ENCODE measurements at regions not wholly inside any gene's neighbourhood (a gene's known extent, or its start where the extent isn't known, plus 50 kb on each side); places are given as distances from the start of the nearest gene placed in this dataset.

DNA sequence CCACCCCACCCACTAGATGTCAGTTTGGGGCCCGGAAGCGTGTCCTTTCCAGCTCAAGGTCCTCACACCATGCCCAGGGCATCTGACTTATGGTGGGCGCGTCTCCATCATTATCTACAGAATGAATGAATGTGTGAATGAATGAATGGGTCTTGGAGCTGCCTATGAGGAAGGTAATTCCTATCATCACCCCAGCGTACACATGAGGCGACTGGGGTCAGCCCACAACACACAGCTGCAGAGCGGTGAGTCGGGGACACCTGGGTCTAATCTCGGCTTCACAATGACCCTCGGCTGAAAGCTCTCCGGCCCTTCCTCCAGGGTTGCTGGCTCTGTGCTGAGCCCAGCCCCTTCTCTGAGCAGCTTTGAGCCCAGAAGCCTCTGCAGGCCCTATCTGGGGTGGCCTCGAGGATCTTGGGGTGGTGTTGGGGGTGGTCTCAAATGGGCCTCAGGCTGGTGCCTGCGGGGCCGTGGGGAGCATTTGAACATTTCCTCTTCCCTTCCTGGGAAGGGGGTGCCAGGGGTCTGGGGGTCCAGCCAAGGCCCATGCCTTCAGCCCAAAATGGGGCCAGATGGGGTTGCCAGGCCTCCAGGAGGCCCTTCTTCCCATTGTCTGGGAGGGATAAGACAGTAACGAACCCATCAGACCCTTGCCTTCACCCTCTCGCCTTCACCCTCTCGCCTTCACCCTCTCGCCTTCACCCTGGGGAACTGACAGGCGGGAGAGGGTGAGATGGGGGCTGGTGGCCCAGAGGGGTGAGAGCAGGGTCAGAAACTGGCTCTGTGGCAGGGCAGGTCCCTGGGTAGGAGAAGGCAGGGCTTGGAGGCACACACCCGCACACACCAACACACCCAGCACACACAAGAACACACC lies 82.4 kb downstream of the MYEOV start:
- H3K79me1 ChIP-seq (ENCODE audit: low read depth, low read length) = no peaks in the 10 kb centered on the region
- H2AFZ ChIP-seq (ENCODE audit: low read length) = no peak overlapping the region
- no peak overlapping the region for H3K27ac ChIP-seq (replicated peaks; ENCODE audit: low read length)
- H2BK12ac ChIP-seq (ENCODE audit: low read length) = peak overlapping the region; percentile 96
- H3K27me3 ChIP-seq (ENCODE audit: control insufficient read depth in 3 of 3, insufficient read depth in 3 of 3, low read depth in 1 of 3, low read length in 3 of 3) = no peaks in the 10 kb centered on the region
- peak overlapping the region; percentile 80 for H3K9ac ChIP-seq (ENCODE audit: low read depth, low read length, poor library complexity)
- peak overlapping the region; percentile 86 for H2AK5ac ChIP-seq (ENCODE audit: low read depth, low read length)
- no peak overlapping the region for H3K4me3 ChIP-seq (ENCODE audit: low read length in 2 of 2)
- H2BK5ac ChIP-seq (ENCODE audit: low read length) = peak overlapping the region; percentile 13
- H3K23ac ChIP-seq (ENCODE audit: low read depth, low read length, poor library complexity) = peak overlapping the region; percentile 75
- no peak for DNase-seq (ENCODE audit: low spot score)
- peak overlapping the region; percentile 92 for H3K4ac ChIP-seq (ENCODE audit: low read length)
- H2BK120ac ChIP-seq (ENCODE audit: low read depth, low read length) = peak overlapping the region; percentile 89
- H3K36me3 ChIP-seq (replicated peaks in 1 of 2; ENCODE audit: control insufficient read depth in 2 of 2, insufficient read depth in 2 of 2, low read length in 2 of 2) = no peaks in the 10 kb centered on the region
- peak overlapping the region; percentile 69 for H2BK15ac ChIP-seq (ENCODE audit: low read length)
- WGBS, 2 donors (ENCODE audit: extremely low coverage in 2 of 2, insufficient read length in 2 of 2, insufficient replicate concordance in 1 of 2) = no CpG with 5 or more reads among the region's 20 CpGs
- H3K4me2 ChIP-seq (ENCODE audit: insufficient read depth, low read length, poor library complexity, severe bottlenecking) = no peak overlapping the region
- no peak overlapping the region for H4K8ac ChIP-seq (ENCODE audit: low read depth, low read length)
- peak overlapping the region; percentile 82 for H3K14ac ChIP-seq (ENCODE audit: low read length)
- no peak overlapping the region for H4K91ac ChIP-seq (ENCODE audit: low read depth, low read length, poor library complexity)
- peaks cover 0 to 4% of the 10 kb centered on the region in 2 donors for H3K4me1 ChIP-seq (ENCODE audit: control insufficient read depth in 2 of 2, insufficient read depth in 1 of 2, low read depth in 1 of 2, low read length in 2 of 2)
- peak overlapping the region; percentile 93 for H3K18ac ChIP-seq (ENCODE audit: low read length)
- H3K9me3 ChIP-seq (replicated peaks in 1 of 2; ENCODE audit: control insufficient read depth in 2 of 2, insufficient read depth in 1 of 2, low read depth in 1 of 2, low read length in 2 of 2) = no peaks in the 10 kb centered on the region

DNA sequence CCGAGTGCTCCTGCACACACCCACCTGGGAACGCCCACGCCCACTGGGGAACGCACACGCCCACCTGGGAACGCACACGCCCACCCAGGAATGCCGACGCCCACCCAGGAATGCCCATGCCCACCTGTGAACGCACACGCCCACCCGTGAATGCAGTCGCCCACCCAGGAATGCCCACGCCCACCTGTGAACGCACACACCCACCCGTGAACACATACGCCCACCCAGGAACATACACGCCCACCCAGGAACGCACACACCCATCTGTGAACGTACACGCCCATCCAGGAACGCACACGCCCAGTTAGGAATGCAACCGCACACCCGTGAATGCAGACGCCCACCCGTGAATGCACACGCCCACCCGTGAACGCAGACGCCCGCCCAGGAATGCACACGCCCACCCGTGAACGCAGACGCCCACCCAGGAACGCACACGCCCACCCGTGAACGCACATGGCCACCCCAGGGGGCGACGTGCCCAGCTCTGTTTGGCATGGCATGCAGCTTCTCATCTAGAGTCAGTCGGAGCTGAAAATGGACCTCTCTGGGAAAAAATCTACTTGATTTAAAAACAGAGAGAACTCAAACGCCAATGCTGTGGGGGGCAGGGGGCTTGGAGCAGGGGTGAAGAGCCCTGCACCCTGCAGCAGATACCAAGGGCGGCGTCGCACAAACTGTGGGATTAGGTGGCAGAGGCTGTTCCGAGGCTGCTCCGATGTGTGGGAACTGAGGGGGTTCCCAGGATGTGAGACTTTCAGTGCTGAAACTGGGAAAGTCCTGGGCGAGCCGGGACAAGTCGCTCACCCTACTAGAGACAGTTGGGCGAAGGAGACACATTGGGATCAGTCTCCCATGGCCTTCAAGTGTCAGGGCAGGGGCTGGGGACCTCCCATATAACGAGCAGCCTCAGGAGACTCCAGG lies 83.3 kb downstream of the MYEOV start:
- peak overlapping the region; percentile 52 for H2BK12ac ChIP-seq (ENCODE audit: low read length)
- no peak overlapping the region for H3K27ac ChIP-seq (replicated peaks; ENCODE audit: low read length)
- H2AK5ac ChIP-seq (ENCODE audit: low read depth, low read length) = peak overlapping the region; percentile 86
- no peak overlapping the region for H4K8ac ChIP-seq (ENCODE audit: low read depth, low read length)
- WGBS, 2 donors (ENCODE audit: extremely low coverage in 2 of 2, insufficient read length in 2 of 2, insufficient replicate concordance in 1 of 2) = no CpG with 5 or more reads among the region's 54 CpGs
- no peak overlapping the region for H3K4ac ChIP-seq (ENCODE audit: low read length)
- no peaks in the 10 kb centered on the region for H3K36me3 ChIP-seq (replicated peaks in 1 of 2; ENCODE audit: control insufficient read depth in 2 of 2, insufficient read depth in 2 of 2, low read length in 2 of 2)
- no peak overlapping the region for H3K4me2 ChIP-seq (ENCODE audit: insufficient read depth, low read length, poor library complexity, severe bottlenecking)
- no peaks in the 10 kb centered on the region for H3K27me3 ChIP-seq (ENCODE audit: control insufficient read depth in 3 of 3, insufficient read depth in 3 of 3, low read depth in 1 of 3, low read length in 3 of 3)
- peak overlapping the region; percentile 40 for H3K9ac ChIP-seq (ENCODE audit: low read depth, low read length, poor library complexity)
- H4K91ac ChIP-seq (ENCODE audit: low read depth, low read length, poor library complexity) = no peak overlapping the region
- peak overlapping the region; percentile 75 for H3K23ac ChIP-seq (ENCODE audit: low read depth, low read length, poor library complexity)
- peak overlapping the region; percentile 69 for H2BK15ac ChIP-seq (ENCODE audit: low read length)
- DNase-seq (ENCODE audit: low spot score) = no peak
- H3K18ac ChIP-seq (ENCODE audit: low read length) = peak overlapping the region; percentile 41
- no peak overlapping the region for H3K4me3 ChIP-seq (ENCODE audit: low read length in 2 of 2)
- H3K4me1 ChIP-seq (ENCODE audit: control insufficient read depth in 2 of 2, insufficient read depth in 1 of 2, low read depth in 1 of 2, low read length in 2 of 2) = peaks cover 0 to 7% of the 10 kb centered on the region in 2 donors
- H3K9me3 ChIP-seq (replicated peaks in 1 of 2; ENCODE audit: control insufficient read depth in 2 of 2, insufficient read depth in 1 of 2, low read depth in 1 of 2, low read length in 2 of 2) = no peaks in the 10 kb centered on the region
- H3K79me1 ChIP-seq (ENCODE audit: low read depth, low read length) = no peaks in the 10 kb centered on the region
- H2AFZ ChIP-seq (ENCODE audit: low read length) = no peak overlapping the region
- H3K14ac ChIP-seq (ENCODE audit: low read length) = no peak overlapping the region
- peak overlapping the region; percentile 89 for H2BK120ac ChIP-seq (ENCODE audit: low read depth, low read length)
- H2BK5ac ChIP-seq (ENCODE audit: low read length) = peak overlapping the region; percentile 13

DNA sequence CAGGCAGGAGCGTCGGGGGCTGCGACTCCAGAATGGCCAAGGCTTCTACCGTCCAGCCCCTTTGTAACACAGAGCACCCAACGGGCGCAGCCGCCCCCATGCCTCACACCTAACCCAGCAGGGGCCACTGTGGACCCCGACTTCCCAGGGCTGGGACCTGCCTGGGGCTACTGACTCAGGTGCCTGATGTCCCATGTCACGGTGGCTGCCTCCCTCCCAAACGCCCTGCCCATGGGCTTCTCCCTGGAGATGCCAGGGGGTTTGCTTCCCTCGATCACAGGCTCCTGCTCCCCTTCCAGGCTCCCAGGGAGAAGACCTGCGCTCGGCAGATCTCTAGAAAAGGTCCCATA lies 84.0 kb downstream of the MYEOV start:
- no CpG with 5 or more reads among the region's 13 CpGs for WGBS, 2 donors (ENCODE audit: extremely low coverage in 2 of 2, insufficient read length in 2 of 2, insufficient replicate concordance in 1 of 2)
- Histone ChIP-seq H2BK12ac (ENCODE audit: low read length) (peak overlapping the region; percentile 81), H2AFZ (ENCODE audit: low read length) (no peak overlapping the region), H3K4me3 (ENCODE audit: low read length in 2 of 2) (no peak overlapping the region), H2BK120ac (ENCODE audit: low read depth, low read length) (no peak overlapping the region), H2AK5ac (ENCODE audit: low read depth, low read length) (peak overlapping the region; percentile 9), H3K36me3 (replicated peaks in 1 of 2; ENCODE audit: control insufficient read depth in 2 of 2, insufficient read depth in 2 of 2, low read length in 2 of 2) (no peaks in the 10 kb centered on the region), H3K27ac (replicated peaks; ENCODE audit: low read length) (no peak overlapping the region), H3K9me3 (replicated peaks in 1 of 2; ENCODE audit: control insufficient read depth in 2 of 2, insufficient read depth in 1 of 2, low read depth in 1 of 2, low read length in 2 of 2) (no peaks in the 10 kb centered on the region), H3K9ac (ENCODE audit: low read depth, low read length, poor library complexity) (no peak overlapping the region), H2BK5ac (ENCODE audit: low read length) (peak overlapping the region; percentile 0), H3K18ac (ENCODE audit: low read length) (peak overlapping the region; percentile 79), H3K4me2 (ENCODE audit: insufficient read depth, low read length, poor library complexity, severe bottlenecking) (no peak overlapping the region), H3K4me1 (ENCODE audit: control insufficient read depth in 2 of 2, insufficient read depth in 1 of 2, low read depth in 1 of 2, low read length in 2 of 2) (peaks cover 0 to 7% of the 10 kb centered on the region in 2 donors), H3K4ac (ENCODE audit: low read length) (no peak overlapping the region), H4K91ac (ENCODE audit: low read depth, low read length, poor library complexity) (no peak overlapping the region), H3K14ac (ENCODE audit: low read length) (no peak overlapping the region), H3K79me1 (ENCODE audit: low read depth, low read length) (no peaks in the 10 kb centered on the region), H2BK15ac (ENCODE audit: low read length) (peak overlapping the region; percentile 15), H3K23ac (ENCODE audit: low read depth, low read length, poor library complexity) (peak overlapping the region; percentile 1), H3K27me3 (ENCODE audit: control insufficient read depth in 3 of 3, insufficient read depth in 3 of 3, low read depth in 1 of 3, low read length in 3 of 3) (no peaks in the 10 kb centered on the region), H4K8ac (ENCODE audit: low read depth, low read length) (no peak overlapping the region)
- DNase-seq (ENCODE audit: low spot score) = no peak

All from neuronal stem cell (in vitro differentiated cells).